Cardiac fibroblast (primary cell): ENCODE measurements at regions not wholly inside any gene's neighbourhood (a gene's known extent, or its start where the extent isn't known, plus 50 kb on each side); places are given as distances from the start of the nearest gene placed in this dataset.

Experiments
- DNase-seq, 2 donors: peaks; one replicate each; pipeline versions ENCODE4 v3.0.0 to v3.0.0-alpha.2; 2010; ENCODE audit warnings: low read depth in 2 of 2
- H3K4me3 ChIP-seq, 2 donors: replicated peaks in 1 of 2; 1 replicate in 1 of 2; 2 replicates in 1 of 2; pipeline ENCODE4 v1.5.1; 2011; ENCODE audit warnings: low read depth in 2 of 2, low read length in 2 of 2, mild to moderate bottlenecking in 2 of 2, moderate library complexity in 1 of 2
- CTCF ChIP-seq: IDR thresholded peaks from one replicate; pipeline ENCODE4 v1.5.1; 2011; ENCODE audit warnings: low read depth, mild to moderate bottlenecking, low read length, inconsistent platforms

- no peak overlapping the region for H3K4me3 ChIP-seq
- DNase-seq, result no peak
- no peak for TF ChIP-seq CTCF
These were observed 62.3 kb upstream of the ADRA2C start for GRCh38 chr4:3703677-3704521.

GRCh38 chr4:3703343-3703676 is 62.9 kb upstream of the ADRA2C start:
- TF ChIP-seq CTCF, result no peak

GRCh38 chr4:3702561-3703221 is 63.5 kb upstream of the ADRA2C start:
- TF ChIP-seq CTCF, result no peak
- no peak for DNase-seq
- H3K4me3 ChIP-seq, result no peak overlapping the region

More at GRCh38 chr4:3703343-3703676, 62.9 kb upstream of the ADRA2C start:
- no peak overlapping the region for H3K4me3 ChIP-seq
- no peak for DNase-seq

- no peak for DNase-seq
These were observed 64.2 kb upstream of the ADRA2C start for GRCh38 chr4:3701736-3702560.

GRCh38 chr4:3701271-3701734 is 64.9 kb upstream of the ADRA2C start:
- no peak overlapping the region for H3K4me3 ChIP-seq
- TF ChIP-seq CTCF, result no peak
- no peak for DNase-seq

More at GRCh38 chr4:3701736-3702560, 64.2 kb upstream of the ADRA2C start:
- no peak overlapping the region for H3K4me3 ChIP-seq
- no peak for TF ChIP-seq CTCF

GRCh38 chr4:3700736-3701135 is 65.4 kb upstream of the ADRA2C start:
- TF ChIP-seq CTCF, result no peak
- no peak for DNase-seq

More at GRCh38 chr4:3700736-3701135, 65.4 kb upstream of the ADRA2C start:
- no peak overlapping the region for H3K4me3 ChIP-seq
